ENCODE measurements at regions not wholly inside any gene's neighbourhood (a gene's known extent, or its start where the extent isn't known, plus 50 kb on each side); places are given as distances from the start of the nearest gene placed in this dataset.

- TF ChIP-seq CTCF (IDR thresholded peaks at IDR 0.05; ENCODE audit: insufficient read depth, low read depth, low read length) (no peak), EZH2 (IDR thresholded peaks at IDR 0.05; ENCODE audit: insufficient read depth, low read length) (no peak)
Observed at GRCh38 chr3:72105306-72105705, 320.4 kb upstream of the PROK2 start.

Measured in astrocyte (in vitro differentiated cells and primary cell).